Esophagus squamous epithelium (tissue), 5 donors: ENCODE measurements at regions not wholly inside any gene's neighbourhood (a gene's known extent, or its start where the extent isn't known, plus 50 kb on each side); places are given as distances from the start of the nearest gene placed in this dataset.
"Not testable (repeated sequence)": the region's sequence is repeated elsewhere in the genome, so short reads cannot be mapped to it uniquely, and the experiment has no call there.

ENCODE experiments used
- DNase-seq: peaks from one replicate; lab custom pipeline; 2025; lab: John Stamatoyannopoulos, UW
- H3K27ac ChIP-seq, 4 donors: fragments of 200-600 bp; sonication (generic); one replicate each; pipeline ENCODE4 v1.5.1; 2016 to 2019; ENCODE audit warnings: mild to moderate bottlenecking in 1 of 4
- H3K27me3 ChIP-seq, 4 donors: fragments of 200-600 bp; sonication (generic); 1 replicate in 3 of 4; 2 replicates in 1 of 4; pipeline versions ENCODE4 v1.5.1 to v1.6.0; 2017 to 2021; ENCODE audit warnings: antibody characterized with exemption in 1 of 4
- H3K36me3 ChIP-seq, 3 donors: fragments of 200-600 bp; sonication (generic); one replicate each; pipeline ENCODE4 v1.5.1; 2016 to 2019
- H3K4me1 ChIP-seq, 3 donors: fragments of 200-600 bp; sonication (generic); one replicate each; pipeline ENCODE4 v1.5.1; 2017 to 2019
- H3K4me3 ChIP-seq, 4 donors: fragments of 200-600 bp; sonication (generic); 1 replicate in 3 of 4; 2 replicates in 1 of 4; pipeline ENCODE4 v1.5.1; 2016 to 2019; ENCODE audit warnings: mild to moderate bottlenecking in 2 of 4, moderate library complexity in 1 of 4
- H3K9me3 ChIP-seq, 3 donors: fragments of 200-600 bp; sonication (generic); one replicate each; pipeline ENCODE4 v1.5.1; 2016 to 2019
- POLR2A ChIP-seq, 4 donors: fragments of 450-650 bp; IDR thresholded peaks; one replicate each; pipeline ENCODE4 v1.6.1; 2017; ENCODE audit warnings: antibody characterized with exemption in 4 of 4, mild to moderate bottlenecking in 4 of 4, moderate library complexity in 3 of 4
- WGBS, 2 donors: methylation state at CpG; one replicate each; pipeline ENCODE4 v1.1.5; 2018; 5-methylcytosine and 5-hydroxymethylcytosine counted together
- intact Hi-C: fragments of 100-400 bp; cut with DNase I; formaldehyde crosslinking; loops from one replicate; pipeline ENCODE4 v1.15.0; 2022
- TF ChIP-seq, protein P1 (sequence below), 6 experiments: fragments of 450-650 bp in 4 of 6; fragments of 200-600 bp in 2 of 6; sonication (generic) in 2 of 6; IDR thresholded peaks; one replicate each; pipeline ENCODE4 v1.5.1; 2016 to 2019; ENCODE audit warnings: antibody characterized with exemption in 6 of 6, mild to moderate bottlenecking in 4 of 6, moderate library complexity in 4 of 6
- donor health status: DM: yes; HTN: yes; CAD: no.

DNA sequence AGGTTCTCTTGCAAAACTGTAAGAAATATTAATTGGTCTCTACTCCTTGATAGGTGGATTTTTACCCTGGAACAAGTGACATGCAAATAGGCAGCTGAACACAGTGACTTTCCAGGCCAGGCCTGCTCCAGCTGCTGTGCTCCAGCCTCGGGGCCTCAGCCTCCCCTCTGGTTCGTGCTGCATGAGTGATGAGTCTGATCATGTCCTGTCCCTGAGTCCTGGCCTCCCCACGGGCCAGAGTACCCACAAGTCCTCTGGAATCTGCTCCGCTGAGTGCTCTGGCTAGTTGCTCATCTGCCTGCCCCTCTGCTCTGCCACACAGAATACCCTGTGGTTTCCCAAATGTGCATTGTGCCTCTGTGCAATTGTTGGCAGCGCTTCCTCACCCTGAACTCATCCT is 80.1 kb upstream of the PDZD8 start:
- H3K27me3 ChIP-seq = peaks cover 0 to 23% (median 0%) of the 10 kb centered on the region in 4 donors
- intact Hi-C loops = loop anchor here (10.0 kb wide), 1 partner anchor 241 kb away; no protein-coding TSS in a partner anchor
- TF ChIP-seq POLR2A (IDR thresholded peaks at IDR 0.05) = no peak
- H3K9me3 ChIP-seq = no peaks in the 10 kb centered on the region
- WGBS, 2 donors = 80 to 83% methylated on average over 2 to 5 of the region's 5 CpGs
- DNase-seq = no peak
- H3K36me3 ChIP-seq = no peaks in the 10 kb centered on the region
- peaks cover 0 to 31% (median 14%) of the 10 kb centered on the region in 3 donors for H3K4me1 ChIP-seq
- H3K27ac ChIP-seq = no peak overlapping the region
- no peak overlapping the region for H3K4me3 ChIP-seq

DNA sequence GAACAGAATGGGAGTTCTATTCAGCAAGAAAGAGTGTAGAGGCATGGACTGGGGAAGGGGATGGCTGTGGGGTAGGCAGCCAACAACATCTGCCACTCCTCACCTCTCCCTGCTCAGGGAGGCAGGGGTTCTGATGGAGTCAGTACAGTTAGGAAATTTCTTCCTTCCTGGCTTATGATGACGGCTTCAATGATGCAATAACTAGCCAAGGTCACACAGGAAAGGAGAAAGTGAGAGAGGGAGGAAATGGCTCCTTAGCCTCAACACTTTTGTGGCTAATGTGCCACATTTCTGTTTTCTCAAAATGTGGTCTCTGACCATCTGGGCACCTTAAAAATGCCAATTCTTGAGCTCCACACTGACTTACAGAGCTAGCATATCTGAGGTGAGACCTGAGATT is 79.3 kb upstream of the PDZD8 start:
- intact Hi-C loops = loop anchor here (10.0 kb wide), 1 partner anchor 240 kb away; no protein-coding TSS in a partner anchor
- DNase-seq = no peak
- no peak overlapping the region for H3K4me3 ChIP-seq
- H3K9me3 ChIP-seq = no peaks in the 10 kb centered on the region
- WGBS, 2 donors = 42 to 50% methylated on average over 1 of the region's 1 CpG
- H3K36me3 ChIP-seq = no peaks in the 10 kb centered on the region
- no peak for TF ChIP-seq POLR2A (IDR thresholded peaks at IDR 0.05)
- TF ChIP-seq, protein P1, sequence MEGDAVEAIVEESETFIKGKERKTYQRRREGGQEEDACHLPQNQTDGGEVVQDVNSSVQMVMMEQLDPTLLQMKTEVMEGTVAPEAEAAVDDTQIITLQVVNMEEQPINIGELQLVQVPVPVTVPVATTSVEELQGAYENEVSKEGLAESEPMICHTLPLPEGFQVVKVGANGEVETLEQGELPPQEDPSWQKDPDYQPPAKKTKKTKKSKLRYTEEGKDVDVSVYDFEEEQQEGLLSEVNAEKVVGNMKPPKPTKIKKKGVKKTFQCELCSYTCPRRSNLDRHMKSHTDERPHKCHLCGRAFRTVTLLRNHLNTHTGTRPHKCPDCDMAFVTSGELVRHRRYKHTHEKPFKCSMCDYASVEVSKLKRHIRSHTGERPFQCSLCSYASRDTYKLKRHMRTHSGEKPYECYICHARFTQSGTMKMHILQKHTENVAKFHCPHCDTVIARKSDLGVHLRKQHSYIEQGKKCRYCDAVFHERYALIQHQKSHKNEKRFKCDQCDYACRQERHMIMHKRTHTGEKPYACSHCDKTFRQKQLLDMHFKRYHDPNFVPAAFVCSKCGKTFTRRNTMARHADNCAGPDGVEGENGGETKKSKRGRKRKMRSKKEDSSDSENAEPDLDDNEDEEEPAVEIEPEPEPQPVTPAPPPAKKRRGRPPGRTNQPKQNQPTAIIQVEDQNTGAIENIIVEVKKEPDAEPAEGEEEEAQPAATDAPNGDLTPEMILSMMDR (IDR thresholded peaks at IDR 0.05) = no peak
- no peak overlapping the region for H3K27ac ChIP-seq
- H3K4me1 ChIP-seq = peaks cover 0 to 31% (median 14%) of the 10 kb centered on the region in 3 donors
- peaks cover 0 to 23% (median 0%) of the 10 kb centered on the region in 4 donors for H3K27me3 ChIP-seq

DNA sequence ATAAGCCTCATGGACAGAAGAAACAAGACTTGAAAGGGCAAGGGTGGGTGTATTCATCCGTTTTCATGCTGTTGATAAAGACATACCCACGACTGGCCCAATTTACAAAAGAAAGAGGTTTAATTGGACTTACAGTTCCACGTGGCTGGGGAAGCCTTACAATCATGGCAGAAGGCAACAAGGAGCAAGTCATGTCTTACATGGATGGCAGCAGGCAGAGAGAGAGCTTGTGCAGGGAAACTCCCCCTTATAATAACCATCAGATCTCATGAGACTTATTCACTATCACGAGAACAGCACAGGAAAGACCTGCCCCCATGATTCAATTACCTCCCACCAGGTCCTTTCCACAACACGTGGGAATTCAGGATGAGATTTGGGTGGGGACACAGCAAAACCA is 78.2 kb upstream of the PDZD8 start:
- Histone ChIP-seq H3K4me1 (peaks cover 0 to 26% (median 14%) of the 10 kb centered on the region in 3 donors), H3K27me3 (peaks cover 0 to 23% (median 0%) of the 10 kb centered on the region in 4 donors)
- H3K36me3 ChIP-seq, H3K9me3 ChIP-seq, H3K4me3 ChIP-seq, H3K27ac ChIP-seq, DNase-seq: not testable (repeated sequence)
- 76 to 80% methylated on average over 4 to 5 of the region's 5 CpGs for WGBS, 2 donors
- intact Hi-C loops = loop anchor here (10.0 kb wide), 1 partner anchor 239 kb away; no protein-coding TSS in a partner anchor

DNA sequence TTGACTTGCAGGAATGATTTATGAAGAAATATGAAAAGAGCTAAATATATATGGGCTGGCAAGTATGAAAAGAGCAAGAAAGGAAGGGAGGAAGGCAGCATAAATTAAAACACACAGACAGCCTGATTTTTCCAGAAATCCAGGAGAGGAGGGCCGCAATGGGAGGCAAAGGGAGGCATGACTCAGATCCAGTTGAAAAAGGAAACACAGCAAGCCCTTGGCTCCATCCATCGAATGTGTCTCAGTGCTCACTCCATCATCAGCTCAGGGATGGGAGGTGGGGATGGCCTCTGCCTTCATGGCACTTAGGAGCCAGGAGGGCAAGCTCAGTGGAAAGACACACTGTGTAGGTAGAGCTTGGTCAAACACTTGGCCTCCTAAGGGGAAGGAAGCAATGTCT is 75.7 kb upstream of the PDZD8 start:
- 73 to 77% methylated on average over 2 of the region's 2 CpGs for WGBS, 2 donors
- no peak for DNase-seq
- Histone ChIP-seq H3K4me3 (no peak overlapping the region), H3K9me3 (no peaks in the 10 kb centered on the region), H3K36me3 (no peaks in the 10 kb centered on the region), H3K4me1 (peaks cover 0 to 1% (median 0%) of the 10 kb centered on the region in 3 donors), H3K27me3 (peaks cover 0 to 16% (median 0%) of the 10 kb centered on the region in 4 donors), H3K27ac (no peak overlapping the region)
- intact Hi-C loops = loop anchor here (10.0 kb wide), 1 partner anchor 236 kb away; no protein-coding TSS in a partner anchor
- TF ChIP-seq POLR2A (IDR thresholded peaks at IDR 0.05) = no peak
- TF ChIP-seq, protein P1 (IDR thresholded peaks at IDR 0.05) = no peak

DNA sequence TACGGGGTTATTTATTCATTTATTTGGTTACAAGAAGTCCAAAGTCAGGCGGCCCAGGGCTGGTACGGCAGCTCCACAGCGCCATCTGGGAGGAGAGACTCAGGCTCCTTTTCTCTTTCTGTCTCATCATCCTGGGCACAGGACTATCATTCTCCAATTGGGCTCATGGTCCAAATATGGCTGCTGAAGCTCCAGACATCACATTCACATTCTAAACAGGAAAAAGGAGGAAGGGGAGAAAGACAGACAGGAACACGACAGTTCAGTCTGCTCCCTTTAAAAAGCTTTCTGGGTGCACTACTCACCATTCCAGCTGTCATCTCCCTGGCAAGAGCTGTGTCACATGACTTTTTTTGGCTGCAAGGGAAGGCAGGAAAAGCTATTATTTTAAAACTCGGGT is 74.4 kb upstream of the PDZD8 start:
- WGBS, 2 donors = 62 to 66% methylated on average over 5 to 6 of the region's 6 CpGs
- DNase-seq = no peak
- intact Hi-C loops = loop anchor here (10.0 kb wide), 1 partner anchor 235 kb away; no protein-coding TSS in a partner anchor

DNA sequence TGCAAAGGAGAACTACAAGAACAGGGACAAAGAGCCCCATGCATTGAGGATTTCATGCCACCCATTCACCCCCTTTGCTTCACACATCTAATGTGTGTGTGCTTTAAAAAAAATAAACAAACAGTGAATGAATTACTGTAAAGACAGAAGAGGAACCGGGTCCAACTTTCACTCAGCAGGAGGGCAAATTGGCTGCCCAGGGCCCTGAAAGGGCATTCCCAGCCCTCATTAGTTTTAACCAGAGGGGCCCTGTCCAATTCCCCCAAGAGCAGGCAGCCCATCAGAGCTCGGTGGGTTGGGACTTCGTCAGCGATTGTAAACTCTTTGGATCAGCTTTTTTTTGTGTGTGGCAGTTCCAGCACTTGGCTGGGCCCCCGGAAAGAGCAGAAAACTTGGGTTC is 73.6 kb upstream of the PDZD8 start:
- intact Hi-C loops = no loop called here

More for the DNA sequence above, 74.4 kb upstream of the PDZD8 start:
- Histone ChIP-seq H3K27ac (no peak overlapping the region), H3K27me3 (peaks cover 0 to 16% (median 0%) of the 10 kb centered on the region in 4 donors), H3K36me3 (no peaks in the 10 kb centered on the region), H3K4me3 (no peak overlapping the region), H3K9me3 (no peaks in the 10 kb centered on the region), H3K4me1 (no peaks in the 10 kb centered on the region)
- TF ChIP-seq, protein P1 (IDR thresholded peaks at IDR 0.05) = peak in 1 of 6 experiments; percentile 38
- TF ChIP-seq POLR2A (IDR thresholded peaks at IDR 0.05) = no peak

More for the DNA sequence above, 73.6 kb upstream of the PDZD8 start:
- WGBS, 2 donors = 46 to 63% methylated on average over 4 to 5 of the region's 5 CpGs
- peaks cover 0 to 11% (median 0%) of the 10 kb centered on the region in 4 donors for H3K27me3 ChIP-seq
- no peaks in the 10 kb centered on the region for H3K36me3 ChIP-seq
- H3K4me1 ChIP-seq = no peaks in the 10 kb centered on the region
- TF ChIP-seq, protein P1 (IDR thresholded peaks at IDR 0.05) = no peak
- no peak for TF ChIP-seq POLR2A (IDR thresholded peaks at IDR 0.05)
- no peaks in the 10 kb centered on the region for H3K9me3 ChIP-seq
- H3K4me3 ChIP-seq = no peak overlapping the region
- no peak for DNase-seq
- no peak overlapping the region for H3K27ac ChIP-seq
